ENCODE measurements at regions not wholly inside any gene's neighbourhood (a gene's known extent, or its start where the extent isn't known, plus 50 kb on each side); places are given as distances from the start of the nearest gene placed in this dataset.

DNA sequence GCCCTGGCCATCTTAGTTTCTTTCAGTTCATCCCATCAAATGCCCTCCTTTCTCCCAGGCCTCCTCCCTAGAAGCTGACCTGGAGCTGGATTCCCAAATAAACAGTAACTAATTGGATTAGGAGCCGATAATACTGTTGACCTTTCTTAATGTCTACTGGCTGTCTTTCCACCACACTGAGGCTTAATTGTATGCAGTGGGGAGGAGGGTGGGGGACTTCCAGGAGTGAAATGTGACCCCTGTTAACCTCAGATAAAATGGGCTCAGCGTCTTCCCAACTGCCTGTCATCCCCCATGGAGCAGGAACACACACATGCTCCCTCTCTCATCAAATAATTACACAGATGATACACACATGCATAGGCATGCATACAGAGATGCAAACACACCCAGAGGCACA, 53.7 kb upstream of the LBX1 start:
- no peaks in the 10 kb centered on the region for H3K9me3 ChIP-seq (ENCODE audit: control insufficient read depth, low read depth, low read length)
- peaks cover 25% of the 10 kb centered on the region for H3K27me3 ChIP-seq (ENCODE audit: insufficient read depth, low read length)
- no peaks in the 10 kb centered on the region for H3K79me2 ChIP-seq (ENCODE audit: insufficient read depth, low read length)
- no peak overlapping the region for H3K23ac ChIP-seq (ENCODE audit: insufficient read length, low read depth, low read length)
- no peak overlapping the region for H2AFZ ChIP-seq (ENCODE audit: low read length)
- Mint-ChIP-seq H3K4me3 (peak overlapping the region in 1 of 2 experiments; percentile 22; a peak in 2 of 5 replicates), H3K27ac (no peak overlapping the region; a peak in 1 of 7 replicates), H3K36me3 (ENCODE audit: insufficient read depth in 1 of 3, low read depth in 3 of 3) (no peaks in the 10 kb centered on the region), H3K27me3 (ENCODE audit: low read depth) (peaks cover 72% of the 10 kb centered on the region), H3K4me1 (peaks cover 50 to 62% of the 10 kb centered on the region in 2 experiments), H3K9me3 (no peaks in the 10 kb centered on the region; a peak in 1 of 5 replicates)
- WGBS (ENCODE audit: extremely low coverage, insufficient read length, low lambda C conversion rate), result no CpG with 5 or more reads among the region's 2 CpGs
- no peak overlapping the region for H3K18ac ChIP-seq (ENCODE audit: insufficient read length, low read depth, low read length)
- no peak overlapping the region for H2BK15ac ChIP-seq (ENCODE audit: low read depth, low read length)
- no peak overlapping the region for H3K27ac ChIP-seq (ENCODE audit: insufficient read length, low read depth, low read length)
- H3K56ac ChIP-seq (ENCODE audit: insufficient read length, low read depth, low read length), result no peak overlapping the region
- TF ChIP-seq, protein P1, sequence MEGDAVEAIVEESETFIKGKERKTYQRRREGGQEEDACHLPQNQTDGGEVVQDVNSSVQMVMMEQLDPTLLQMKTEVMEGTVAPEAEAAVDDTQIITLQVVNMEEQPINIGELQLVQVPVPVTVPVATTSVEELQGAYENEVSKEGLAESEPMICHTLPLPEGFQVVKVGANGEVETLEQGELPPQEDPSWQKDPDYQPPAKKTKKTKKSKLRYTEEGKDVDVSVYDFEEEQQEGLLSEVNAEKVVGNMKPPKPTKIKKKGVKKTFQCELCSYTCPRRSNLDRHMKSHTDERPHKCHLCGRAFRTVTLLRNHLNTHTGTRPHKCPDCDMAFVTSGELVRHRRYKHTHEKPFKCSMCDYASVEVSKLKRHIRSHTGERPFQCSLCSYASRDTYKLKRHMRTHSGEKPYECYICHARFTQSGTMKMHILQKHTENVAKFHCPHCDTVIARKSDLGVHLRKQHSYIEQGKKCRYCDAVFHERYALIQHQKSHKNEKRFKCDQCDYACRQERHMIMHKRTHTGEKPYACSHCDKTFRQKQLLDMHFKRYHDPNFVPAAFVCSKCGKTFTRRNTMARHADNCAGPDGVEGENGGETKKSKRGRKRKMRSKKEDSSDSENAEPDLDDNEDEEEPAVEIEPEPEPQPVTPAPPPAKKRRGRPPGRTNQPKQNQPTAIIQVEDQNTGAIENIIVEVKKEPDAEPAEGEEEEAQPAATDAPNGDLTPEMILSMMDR (conservative IDR thresholded peaks at IDR 0.05), result no peak
- no peak overlapping the region for H2BK120ac ChIP-seq (ENCODE audit: low read depth, low read length, poor library complexity, severe bottlenecking)
- H2AK5ac ChIP-seq (ENCODE audit: insufficient read length, low read length), result no peak overlapping the region
- no peak overlapping the region for H4K91ac ChIP-seq (ENCODE audit: insufficient read length, low read depth, low read length)
- H2BK20ac ChIP-seq (ENCODE audit: low read depth, low read length, poor library complexity, severe bottlenecking), result no peak overlapping the region
- peaks cover 6% of the 10 kb centered on the region for H3K23me2 ChIP-seq (ENCODE audit: insufficient read length, low read depth, low read length, poor library complexity, severe bottlenecking)
- H4K8ac ChIP-seq (replicated peaks; ENCODE audit: insufficient read length, low read depth, low read length), result no peak overlapping the region
- DNase-seq, result no peak
- no peak overlapping the region for H2BK5ac ChIP-seq (ENCODE audit: insufficient read length, low read length)
- H3K4ac ChIP-seq (ENCODE audit: low read depth, low read length), result no peak overlapping the region
- no peak overlapping the region for H2BK12ac ChIP-seq (ENCODE audit: insufficient read length, low read depth, low read length)
- H3K4me1 ChIP-seq (ENCODE audit: insufficient read depth, low read length), result peaks cover 11% of the 10 kb centered on the region; the same call in 1 of the 2 replicates
- H4K5ac ChIP-seq (ENCODE audit: insufficient read length, low read depth, low read length), result no peak overlapping the region
- H3T11ph ChIP-seq (ENCODE audit: low read length), result no peak overlapping the region
- H3K14ac ChIP-seq (ENCODE audit: insufficient read depth, low read length), result no peak overlapping the region
- no peak overlapping the region for H3K9ac ChIP-seq (ENCODE audit: extremely low read depth, insufficient read length, low read length)
- no peaks in the 10 kb centered on the region for H4K20me1 ChIP-seq (ENCODE audit: control insufficient read depth, insufficient read depth, insufficient read length)
- H3K79me1 ChIP-seq (ENCODE audit: insufficient read depth, low read depth, low read length, poor library complexity, severe bottlenecking), result no peaks in the 10 kb centered on the region
- H3K4me2 ChIP-seq (ENCODE audit: insufficient read depth, insufficient read length, low read length), result no peak overlapping the region
